ENCODE measurements at regions not wholly inside any gene's neighbourhood (a gene's known extent, or its start where the extent isn't known, plus 50 kb on each side); places are given as distances from the start of the nearest gene placed in this dataset.

GRCh38 chr12:89106950-89107349 is 245.4 kb downstream of the DUSP6 start:
- TF ChIP-seq EP300 (conservative IDR thresholded peaks at IDR 0.05; ENCODE audit: poor library complexity, severe bottlenecking) (no peak), CTCF (IDR thresholded peaks at IDR 0.05; ENCODE audit: poor library complexity, severe bottlenecking) (no peak), TAF1 (IDR thresholded peaks at IDR 0.05; ENCODE audit: low read depth) (no peak), EZH2 (IDR thresholded peaks at IDR 0.05; ENCODE audit: borderline replicate concordance, insufficient read depth, low read length, poor library complexity, severe bottlenecking) (no peak), REST (IDR thresholded peaks at IDR 0.05; ENCODE audit: borderline replicate concordance) (no peak)
